ENCODE measurements at regions not wholly inside any gene's neighbourhood (a gene's known extent, or its start where the extent isn't known, plus 50 kb on each side); places are given as distances from the start of the nearest gene placed in this dataset.

DNA sequence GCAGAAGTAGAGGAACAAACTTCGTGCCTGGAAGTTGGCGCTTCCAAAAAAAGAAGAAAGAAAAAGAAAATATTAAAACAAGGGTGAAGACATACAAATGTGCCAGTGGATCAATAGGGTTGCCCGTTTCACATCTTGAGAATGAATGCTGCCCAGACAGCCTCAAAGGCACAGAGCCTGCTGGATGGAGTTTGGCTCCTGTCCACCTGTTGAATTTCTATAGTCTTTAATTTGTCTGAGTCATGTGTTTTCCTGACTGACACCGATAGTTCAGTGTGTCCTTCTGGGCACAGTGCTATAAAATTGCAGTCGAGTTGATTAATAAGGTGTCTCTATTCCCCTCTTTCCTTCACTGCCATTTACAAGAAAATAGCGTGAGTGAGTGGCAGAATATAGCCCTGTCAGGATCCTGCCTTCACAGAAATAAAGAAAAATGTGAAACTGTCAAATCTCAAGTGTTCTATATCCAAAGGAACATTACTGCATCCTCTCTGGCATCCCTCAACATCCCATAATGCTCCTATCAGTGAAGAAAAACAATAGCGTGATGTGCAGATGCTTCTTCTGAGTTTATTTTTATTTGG is 471.3 kb upstream of the AUTS2 start:
- Histone ChIP-seq H3K4me3 (ENCODE audit: low read depth in 1 of 3, low read length in 3 of 3) (no peak overlapping the region), H3K36me3 (ENCODE audit: control insufficient read depth in 4 of 4, insufficient read depth in 3 of 4, low read depth in 1 of 4, low read length in 3 of 4) (no peaks in the 10 kb centered on the region), H3K9ac (ENCODE audit: low read depth in 1 of 2, low read length in 2 of 2) (no peak overlapping the region), H3K27me3 (ENCODE audit: control insufficient read depth in 4 of 4, insufficient read depth in 4 of 4, low read length in 3 of 4) (no peaks in the 10 kb centered on the region), H3K9me3 (ENCODE audit: control insufficient read depth in 4 of 4, low read length in 3 of 4) (no peaks in the 10 kb centered on the region), H3K27ac (ENCODE audit: low read depth in 1 of 2, low read length in 2 of 2) (no peak overlapping the region), H3K4me1 (ENCODE audit: control insufficient read depth in 4 of 4, insufficient read depth in 4 of 4, low read length in 3 of 4) (no peaks in the 10 kb centered on the region)
- no peak for TF ChIP-seq YY1 (IDR thresholded peaks at IDR 0.05)
- no peak for TF ChIP-seq GABPA (IDR thresholded peaks at IDR 0.05 in 1 of 2, conservative IDR thresholded peaks at IDR 0.05 in 1 of 2)
- TF ChIP-seq TAF1 (conservative IDR thresholded peaks at IDR 0.05): no peak
- no peak for TF ChIP-seq HNF4G (IDR thresholded peaks at IDR 0.05)
- no peak for TF ChIP-seq ZBTB33 (IDR thresholded peaks at IDR 0.05)
- no peak for TF ChIP-seq JUND (IDR thresholded peaks at IDR 0.05)
- no peak for TF ChIP-seq SP1 (IDR thresholded peaks at IDR 0.05)
- TF ChIP-seq FOXA1 (IDR thresholded peaks at IDR 0.05): no peak
- TF ChIP-seq REST (IDR thresholded peaks at IDR 0.05): no peak
- TF ChIP-seq NR2F2 (IDR thresholded peaks at IDR 0.05): no peak
- no peak for DNase-seq (ENCODE audit: low spot score)
- WGBS: 75% methylated on average over 7 of the region's 7 CpGs

DNA sequence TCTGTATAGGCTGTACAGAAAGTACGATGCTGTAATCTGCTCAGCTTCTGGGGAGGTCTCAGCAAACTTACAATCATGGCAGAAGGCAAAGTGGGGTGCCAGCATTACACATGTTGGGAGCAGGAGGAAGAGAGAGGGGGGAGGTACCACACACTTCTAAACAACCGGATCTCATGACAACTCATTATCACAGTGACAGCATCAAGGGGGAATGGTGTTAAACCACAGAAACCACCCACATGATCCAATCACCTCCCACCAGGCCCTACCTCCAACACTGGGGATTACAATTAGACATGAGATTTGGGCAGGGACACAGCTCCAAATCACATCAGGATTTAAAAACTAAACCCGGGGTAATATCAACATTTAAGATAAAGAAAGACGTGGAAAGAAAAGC is 468.8 kb upstream of the AUTS2 start:
- Histone ChIP-seq H3K9ac (ENCODE audit: low read depth in 1 of 2, low read length in 2 of 2) (no peak overlapping the region), H3K27ac (ENCODE audit: low read depth in 1 of 2, low read length in 2 of 2) (no peak overlapping the region), H3K9me3 (ENCODE audit: control insufficient read depth in 4 of 4, low read length in 3 of 4) (no peaks in the 10 kb centered on the region), H3K36me3 (ENCODE audit: control insufficient read depth in 4 of 4, insufficient read depth in 3 of 4, low read depth in 1 of 4, low read length in 3 of 4) (no peaks in the 10 kb centered on the region), H3K4me1 (ENCODE audit: control insufficient read depth in 4 of 4, insufficient read depth in 4 of 4, low read length in 3 of 4) (no peaks in the 10 kb centered on the region), H3K4me3 (ENCODE audit: low read depth in 1 of 3, low read length in 3 of 3) (no peak overlapping the region), H3K27me3 (ENCODE audit: control insufficient read depth in 4 of 4, insufficient read depth in 4 of 4, low read length in 3 of 4) (no peaks in the 10 kb centered on the region)
- WGBS: 76% methylated on average over 4 of the region's 4 CpGs
- TF ChIP-seq YY1 (IDR thresholded peaks at IDR 0.05): no peak
- no peak for TF ChIP-seq GABPA (IDR thresholded peaks at IDR 0.05 in 1 of 2, conservative IDR thresholded peaks at IDR 0.05 in 1 of 2)
- TF ChIP-seq, protein P1, sequence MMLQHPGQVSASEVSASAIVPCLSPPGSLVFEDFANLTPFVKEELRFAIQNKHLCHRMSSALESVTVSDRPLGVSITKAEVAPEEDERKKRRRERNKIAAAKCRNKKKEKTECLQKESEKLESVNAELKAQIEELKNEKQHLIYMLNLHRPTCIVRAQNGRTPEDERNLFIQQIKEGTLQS (IDR thresholded peaks at IDR 0.05): no peak
- no peak for TF ChIP-seq JUND (IDR thresholded peaks at IDR 0.05)
- no peak for TF ChIP-seq ZBTB33 (IDR thresholded peaks at IDR 0.05)
- no peak for DNase-seq (ENCODE audit: low spot score)
